CD14-positive monocyte (primary cell): ENCODE measurements at regions not wholly inside any gene's neighbourhood (a gene's known extent, or its start where the extent isn't known, plus 50 kb on each side); places are given as distances from the start of the nearest gene placed in this dataset.

Experiments
- DNase-seq, 3 donors: peaks; one replicate each; pipeline ENCODE4 v3.0.0-alpha.2; 2011 to 2022
- H2AFZ ChIP-seq: 2 replicates; pipeline ENCODE4 v1.6.0; 2012; ENCODE audit warnings: mild to moderate bottlenecking, low read depth, low read length, inconsistent platforms; ENCODE audit not compliant: insufficient read depth, poor library complexity, severe bottlenecking
- H3K27ac ChIP-seq, 2 donors: 1 replicate in 1 of 2; 2 replicates in 1 of 2; pipeline ENCODE4 v1.5.1; 2012 to 2013; ENCODE audit warnings: low read length in 2 of 2, control low read depth in 1 of 2, inconsistent platforms in 1 of 2, low read depth in 1 of 2, mild to moderate bottlenecking in 1 of 2
- H3K27me3 ChIP-seq, 2 donors: one replicate each; pipeline versions ENCODE4 v1.6.0 to v1.6.1; 2011 to 2013; ENCODE audit warnings: low read length in 2 of 2; ENCODE audit not compliant: control insufficient read depth in 2 of 2, insufficient read depth in 2 of 2
- H3K36me3 ChIP-seq, 2 donors: replicated peaks in 1 of 2; 1 replicate in 1 of 2; 2 replicates in 1 of 2; pipeline versions ENCODE4 v1.5.1 to v1.6.1; 2012 to 2013; ENCODE audit warnings: low read length in 2 of 2, control low read depth in 1 of 2, inconsistent platforms in 1 of 2, mild to moderate bottlenecking in 1 of 2; ENCODE audit not compliant: insufficient read depth in 2 of 2, control insufficient read depth in 1 of 2
- H3K4me1 ChIP-seq, 2 donors: 1 replicate in 1 of 2; 2 replicates in 1 of 2; pipeline versions ENCODE4 v1.5.1 to v1.6.1; 2012 to 2013; ENCODE audit warnings: low read length in 2 of 2, control low read depth in 1 of 2, inconsistent platforms in 1 of 2, mild to moderate bottlenecking in 1 of 2, moderate library complexity in 1 of 2; ENCODE audit not compliant: insufficient read depth in 2 of 2, control insufficient read depth in 1 of 2
- H3K4me2 ChIP-seq: replicated peaks from 2 replicates; pipeline ENCODE3; 2012; ENCODE audit warnings: low read length, moderate library complexity, mild to moderate bottlenecking; ENCODE audit not compliant: poor library complexity, severe bottlenecking; ENCODE audit errors: extremely low read depth
- H3K4me3 ChIP-seq, 3 experiments: fragments of 200-600 bp in 1 of 3; sonication (generic) in 1 of 3; replicated peaks in 1 of 3; 1 replicate in 2 of 3; 2 replicates in 1 of 3; pipeline ENCODE4 v1.5.1; 2011 to 2013; ENCODE audit warnings: low read length in 3 of 3, mild to moderate bottlenecking in 3 of 3, control low read depth in 2 of 3, low read depth in 2 of 3, inconsistent platforms in 1 of 3, moderate library complexity in 1 of 3
- H3K79me2 ChIP-seq: 2 replicates; pipeline ENCODE4 v1.6.0; 2012; ENCODE audit warnings: mild to moderate bottlenecking, control low read depth, inconsistent platforms, low read length, moderate library complexity; ENCODE audit not compliant: insufficient read depth
- H3K9ac ChIP-seq: 2 replicates; pipeline ENCODE4 v1.6.0; 2017; ENCODE audit warnings: low read length, mild to moderate bottlenecking; ENCODE audit not compliant: insufficient read depth, poor library complexity, severe bottlenecking
- H3K9me3 ChIP-seq, 2 donors: replicated peaks in 1 of 2; 1 replicate in 1 of 2; 2 replicates in 1 of 2; pipeline versions ENCODE4 v1.5.1 to v1.6.1; 2012 to 2013; ENCODE audit warnings: low read length in 2 of 2, control low read depth in 1 of 2; ENCODE audit not compliant: control insufficient read depth in 1 of 2, insufficient read depth in 1 of 2
- H4K20me1 ChIP-seq: 2 replicates; pipeline ENCODE4 v1.6.0; 2012; ENCODE audit warnings: mild to moderate bottlenecking, low read length, control low read depth, moderate library complexity; ENCODE audit not compliant: insufficient read depth
- H3K27ac Mint-ChIP-seq, 7 donors: one replicate each; pipeline ENCODE4 v1.8.0; 2020; ENCODE audit warnings: mild to moderate bottlenecking in 7 of 7, mixed read lengths in 7 of 7, moderate library complexity in 6 of 7, inconsistent platforms in 2 of 7
- H3K27me3 Mint-ChIP-seq, 3 donors: one replicate each; pipeline ENCODE4 v1.8.0; 2021 to 2022; ENCODE audit warnings: low read depth in 3 of 3, mild to moderate bottlenecking in 3 of 3, mixed read lengths in 3 of 3, moderate library complexity in 3 of 3, inconsistent platforms in 1 of 3
- H3K36me3 Mint-ChIP-seq, 2 donors: one replicate each; pipeline ENCODE4 v1.8.0; 2020; ENCODE audit warnings: mixed read lengths in 2 of 2, inconsistent platforms in 1 of 2, mild to moderate bottlenecking in 1 of 2
- H3K4me1 Mint-ChIP-seq: one replicate; pipeline ENCODE4 v1.8.0; 2020; ENCODE audit warnings: mild to moderate bottlenecking, mixed read lengths
- H3K4me3 Mint-ChIP-seq, 2 donors: one replicate each; pipeline ENCODE4 v1.8.0; 2020; ENCODE audit warnings: mild to moderate bottlenecking in 2 of 2, mixed read lengths in 2 of 2, moderate library complexity in 1 of 2
- H3K9me3 Mint-ChIP-seq, 7 donors: one replicate each; pipeline ENCODE4 v1.8.0; 2020 to 2022; ENCODE audit warnings: mixed read lengths in 7 of 7, mild to moderate bottlenecking in 6 of 7, moderate library complexity in 6 of 7, inconsistent platforms in 2 of 7
- WGBS: methylation state at CpG from one replicate; pipeline ENCODE4 v1.1.5; 2013; ENCODE audit warnings: missing lambda C conversion rate; ENCODE audit not compliant: insufficient coverage; 5-methylcytosine and 5-hydroxymethylcytosine counted together
- intact Hi-C, 2 donors: fragments of 100-400 bp; cut with micrococcal nuclease; formaldehyde crosslinking; loops; one replicate each; pipeline versions ENCODE4 v1.15.0 to v1.15.1; 2023
- TF ChIP-seq, protein P1 (sequence below): fragments of 200-600 bp; IDR thresholded peaks from one replicate; pipeline ENCODE4 v1.8.0; 2022; ENCODE audit warnings: antibody characterized with exemption, mild to moderate bottlenecking

DNA sequence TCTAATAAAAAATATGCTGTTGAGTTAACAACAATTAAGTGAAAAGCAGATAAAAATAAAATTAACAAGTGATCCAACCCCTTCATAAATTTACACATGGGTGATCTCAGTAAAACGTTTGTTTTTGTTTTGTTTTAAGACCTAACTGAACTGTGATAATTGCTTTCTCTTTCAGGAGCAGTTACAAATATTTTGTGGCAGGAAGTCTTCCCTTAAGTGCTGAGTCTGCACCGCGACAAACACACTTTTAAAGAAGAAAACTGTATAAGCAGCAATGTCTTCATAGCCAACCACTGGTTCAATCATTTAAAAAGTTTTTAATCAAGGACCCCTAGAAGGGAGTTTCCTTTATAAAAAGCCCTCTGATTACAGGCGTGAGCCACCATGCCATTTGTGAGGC is 53.7 kb upstream of the NFKB1 start:
- Mint-ChIP-seq H3K9me3 (no peaks in the 10 kb centered on the region), H3K4me1 (no peaks in the 10 kb centered on the region), H3K27me3 (peaks cover 0 to 4% (median 0%) of the 10 kb centered on the region in 3 donors), H3K27ac (no peak overlapping the region), H3K36me3 (no peaks in the 10 kb centered on the region), H3K4me3 (no peak overlapping the region)
- no peaks in the 10 kb centered on the region for H3K9me3 ChIP-seq
- H3K4me1 ChIP-seq, result no peaks in the 10 kb centered on the region
- no peak overlapping the region for H3K27ac ChIP-seq
- no peak for DNase-seq
- no peak overlapping the region for H3K4me3 ChIP-seq
- H3K9ac ChIP-seq, result no peak overlapping the region
- WGBS, result no CpG with 5 or more reads among the region's 4 CpGs
- no peaks in the 10 kb centered on the region for H3K36me3 ChIP-seq
- TF ChIP-seq, protein P1, sequence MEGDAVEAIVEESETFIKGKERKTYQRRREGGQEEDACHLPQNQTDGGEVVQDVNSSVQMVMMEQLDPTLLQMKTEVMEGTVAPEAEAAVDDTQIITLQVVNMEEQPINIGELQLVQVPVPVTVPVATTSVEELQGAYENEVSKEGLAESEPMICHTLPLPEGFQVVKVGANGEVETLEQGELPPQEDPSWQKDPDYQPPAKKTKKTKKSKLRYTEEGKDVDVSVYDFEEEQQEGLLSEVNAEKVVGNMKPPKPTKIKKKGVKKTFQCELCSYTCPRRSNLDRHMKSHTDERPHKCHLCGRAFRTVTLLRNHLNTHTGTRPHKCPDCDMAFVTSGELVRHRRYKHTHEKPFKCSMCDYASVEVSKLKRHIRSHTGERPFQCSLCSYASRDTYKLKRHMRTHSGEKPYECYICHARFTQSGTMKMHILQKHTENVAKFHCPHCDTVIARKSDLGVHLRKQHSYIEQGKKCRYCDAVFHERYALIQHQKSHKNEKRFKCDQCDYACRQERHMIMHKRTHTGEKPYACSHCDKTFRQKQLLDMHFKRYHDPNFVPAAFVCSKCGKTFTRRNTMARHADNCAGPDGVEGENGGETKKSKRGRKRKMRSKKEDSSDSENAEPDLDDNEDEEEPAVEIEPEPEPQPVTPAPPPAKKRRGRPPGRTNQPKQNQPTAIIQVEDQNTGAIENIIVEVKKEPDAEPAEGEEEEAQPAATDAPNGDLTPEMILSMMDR, result no peak
- H3K27me3 ChIP-seq, result no peaks in the 10 kb centered on the region
- H3K79me2 ChIP-seq, result no peaks in the 10 kb centered on the region
- no peaks in the 10 kb centered on the region for H4K20me1 ChIP-seq
- peak overlapping the region; percentile 3 for H2AFZ ChIP-seq
- no peak overlapping the region for H3K4me2 ChIP-seq
- intact Hi-C loops, result no loop called here

DNA sequence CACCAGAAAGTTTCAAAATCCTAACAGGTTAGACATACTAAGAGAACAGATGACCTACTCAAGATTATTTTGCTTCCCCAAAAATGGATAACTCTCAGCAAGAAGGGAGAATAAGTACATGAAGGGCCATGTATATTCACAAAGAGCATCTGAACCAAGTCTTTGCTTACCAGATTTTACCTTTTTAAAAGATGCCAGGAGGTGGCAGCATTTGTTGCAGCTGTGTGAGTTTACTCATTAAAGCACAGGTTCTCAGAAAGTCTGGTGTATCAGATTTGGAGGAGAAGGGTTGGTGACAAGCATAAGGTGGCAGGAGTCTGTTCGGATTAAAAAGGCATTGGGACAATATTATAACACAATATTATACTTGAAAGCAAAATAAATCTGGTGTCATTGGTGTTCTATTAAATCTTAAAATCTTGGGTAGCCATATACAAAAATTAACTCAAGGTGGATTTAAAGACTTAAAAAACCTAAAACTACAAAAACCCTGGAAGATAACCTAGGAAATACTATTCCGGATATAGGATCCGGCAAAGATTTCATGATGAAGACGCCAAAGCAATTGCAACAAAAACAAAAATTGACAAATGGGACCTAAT is 51.3 kb upstream of the NFKB1 start:
- no peaks in the 10 kb centered on the region for H3K9me3 Mint-ChIP-seq
- H3K4me2 ChIP-seq, result no peak overlapping the region
- H3K9ac ChIP-seq, result no peak overlapping the region
- H3K27ac Mint-ChIP-seq, result no peak overlapping the region
- no peak overlapping the region for H2AFZ ChIP-seq
- no peaks in the 10 kb centered on the region for H3K9me3 ChIP-seq
- DNase-seq, result peak; percentile 30 to 50 (median 49)
- no peaks in the 10 kb centered on the region for H3K36me3 Mint-ChIP-seq
- WGBS, result no CpG with 5 or more reads among the region's 4 CpGs
- intact Hi-C loops, result loop anchor here in 1 of 2 donors (5.0 to 10.0 kb wide), 2 partner anchors 95 to 172 kb away; no protein-coding TSS in a partner anchor
- TF ChIP-seq, protein P1, result peak; percentile 70
- no peaks in the 10 kb centered on the region for H4K20me1 ChIP-seq
- H3K79me2 ChIP-seq, result no peaks in the 10 kb centered on the region
- no peak overlapping the region for H3K4me3 ChIP-seq
- H3K27me3 ChIP-seq, result no peaks in the 10 kb centered on the region
- H3K4me1 ChIP-seq, result peaks cover 7 to 13% of the 10 kb centered on the region in 2 donors
- H3K4me3 Mint-ChIP-seq, result no peak overlapping the region
- H3K4me1 Mint-ChIP-seq, result peaks cover 8% of the 10 kb centered on the region
- H3K36me3 ChIP-seq, result no peaks in the 10 kb centered on the region
- peaks cover 0 to 2% (median 0%) of the 10 kb centered on the region in 3 donors for H3K27me3 Mint-ChIP-seq
- no peak overlapping the region for H3K27ac ChIP-seq
